Thoracic aorta (tissue), 2 donors: ENCODE measurements at regions not wholly inside any gene's neighbourhood (a gene's known extent, or its start where the extent isn't known, plus 50 kb on each side); places are given as distances from the start of the nearest gene placed in this dataset.

ENCODE experiments used
- ATAC-seq: fragments of 150-250 bp; one replicate; pipeline ENCODE4 v1.8.0; 2017; ENCODE audit warnings: low read depth; ENCODE audit not compliant: insufficient number of reproducible peaks, low FRiP score
- DNase-seq: peaks from one replicate; pipeline ENCODE4 v3.0.0-alpha.2; 2020; ENCODE audit warnings: low spot score
- H3K27ac ChIP-seq, 2 donors: fragments of 200-600 bp; sonication (generic); 1 replicate in 1 of 2; 2 replicates in 1 of 2; pipeline ENCODE4 v1.5.1; 2016; ENCODE audit warnings: mild to moderate bottlenecking in 2 of 2, moderate library complexity in 2 of 2
- H3K27me3 ChIP-seq: fragments of 200-600 bp; sonication (generic); replicated peaks from 2 replicates; pipeline ENCODE4 v1.6.0; 2016; ENCODE audit warnings: mild to moderate bottlenecking; ENCODE audit not compliant: insufficient read depth
- H3K36me3 ChIP-seq: fragments of 200-600 bp; sonication (generic); one replicate; pipeline ENCODE4 v1.5.1; 2016
- H3K4me1 ChIP-seq, 2 donors: fragments of 200-600 bp; sonication (generic); 1 replicate in 1 of 2; 2 replicates in 1 of 2; pipeline versions ENCODE4 v1.5.1 to v1.6.0; 2016; ENCODE audit warnings: low read depth in 2 of 2, mild to moderate bottlenecking in 1 of 2; ENCODE audit not compliant: control insufficient read depth in 1 of 2
- H3K4me3 ChIP-seq: fragments of 200-600 bp; sonication (generic); 2 replicates; pipeline ENCODE4 v1.5.1; 2016; ENCODE audit warnings: mild to moderate bottlenecking
- H3K9me3 ChIP-seq: fragments of 200-600 bp; sonication (generic); 2 replicates; pipeline ENCODE4 v1.5.1; 2016
- TF ChIP-seq, protein P1 (sequence below): fragments of 200-600 bp; sonication (generic); IDR thresholded peaks from one replicate; pipeline ENCODE4 v1.5.1; 2019; ENCODE audit warnings: antibody characterized with exemption

DNA sequence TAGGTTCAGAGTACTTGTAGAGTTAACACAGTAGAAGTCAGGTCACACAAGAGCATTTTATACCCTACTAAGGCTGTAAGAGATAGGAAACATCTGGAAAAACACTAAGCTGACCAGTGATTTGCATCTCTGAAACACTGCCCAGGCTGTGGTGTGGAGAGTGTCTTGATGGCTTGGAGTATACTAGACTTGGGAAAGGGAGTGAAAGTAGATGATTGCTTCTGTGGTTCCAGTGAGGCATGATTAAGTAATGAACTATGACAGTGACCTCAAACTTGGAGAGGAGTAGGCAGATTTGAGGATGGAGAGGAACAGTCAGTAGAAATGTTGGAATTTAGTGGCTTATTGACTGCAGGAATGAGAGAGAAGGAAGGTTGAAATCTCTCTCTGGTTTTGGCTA, 201.2 kb downstream of the FLRT2 start:
- no peak overlapping the region for H3K27ac ChIP-seq
- no peak for ATAC-seq
- no peak for DNase-seq

DNA sequence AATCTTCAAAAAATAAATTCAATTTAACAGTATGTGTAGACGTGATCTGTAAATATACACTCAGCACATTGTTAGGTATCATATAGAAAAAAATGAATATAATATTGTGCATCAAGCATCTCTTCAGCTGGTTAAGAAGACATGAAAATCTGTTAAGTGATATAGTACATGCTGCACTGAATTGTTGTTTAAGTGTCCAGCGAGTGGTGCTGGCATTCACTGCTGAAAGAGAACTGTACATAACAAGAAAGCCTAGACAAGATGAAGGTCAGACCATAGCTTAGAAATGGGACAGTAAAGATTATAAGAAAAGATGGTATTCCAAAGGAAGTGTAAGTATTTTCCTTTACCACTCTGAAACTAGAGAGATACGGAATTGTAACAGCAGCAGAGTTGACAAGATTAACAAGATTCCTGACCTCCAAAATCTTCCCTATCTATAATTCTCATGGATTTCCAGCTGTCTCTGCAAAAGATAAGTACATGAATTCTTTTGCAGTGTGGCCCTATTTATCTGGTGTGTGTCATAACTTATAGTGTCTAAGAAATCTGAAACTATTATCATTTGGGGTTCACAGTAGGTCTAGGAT, 198.6 kb downstream of the FLRT2 start:
- Histone ChIP-seq H3K27ac (no peak overlapping the region), H3K9me3 (no peaks in the 10 kb centered on the region), H3K36me3 (no peaks in the 10 kb centered on the region), H3K4me1 (no peaks in the 10 kb centered on the region), H3K27me3 (no peaks in the 10 kb centered on the region), H3K4me3 (no peak overlapping the region)
- DNase-seq (no peak), ATAC-seq (no peak)
- TF ChIP-seq, protein P1, sequence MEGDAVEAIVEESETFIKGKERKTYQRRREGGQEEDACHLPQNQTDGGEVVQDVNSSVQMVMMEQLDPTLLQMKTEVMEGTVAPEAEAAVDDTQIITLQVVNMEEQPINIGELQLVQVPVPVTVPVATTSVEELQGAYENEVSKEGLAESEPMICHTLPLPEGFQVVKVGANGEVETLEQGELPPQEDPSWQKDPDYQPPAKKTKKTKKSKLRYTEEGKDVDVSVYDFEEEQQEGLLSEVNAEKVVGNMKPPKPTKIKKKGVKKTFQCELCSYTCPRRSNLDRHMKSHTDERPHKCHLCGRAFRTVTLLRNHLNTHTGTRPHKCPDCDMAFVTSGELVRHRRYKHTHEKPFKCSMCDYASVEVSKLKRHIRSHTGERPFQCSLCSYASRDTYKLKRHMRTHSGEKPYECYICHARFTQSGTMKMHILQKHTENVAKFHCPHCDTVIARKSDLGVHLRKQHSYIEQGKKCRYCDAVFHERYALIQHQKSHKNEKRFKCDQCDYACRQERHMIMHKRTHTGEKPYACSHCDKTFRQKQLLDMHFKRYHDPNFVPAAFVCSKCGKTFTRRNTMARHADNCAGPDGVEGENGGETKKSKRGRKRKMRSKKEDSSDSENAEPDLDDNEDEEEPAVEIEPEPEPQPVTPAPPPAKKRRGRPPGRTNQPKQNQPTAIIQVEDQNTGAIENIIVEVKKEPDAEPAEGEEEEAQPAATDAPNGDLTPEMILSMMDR, result no peak

More for the DNA sequence above, 201.2 kb downstream of the FLRT2 start:
- H3K4me3 ChIP-seq, result no peak overlapping the region
- H3K36me3 ChIP-seq, result no peaks in the 10 kb centered on the region
- H3K4me1 ChIP-seq, result no peaks in the 10 kb centered on the region
- TF ChIP-seq, protein P1, result no peak
- H3K27me3 ChIP-seq, result no peaks in the 10 kb centered on the region
- H3K9me3 ChIP-seq, result no peaks in the 10 kb centered on the region

DNA sequence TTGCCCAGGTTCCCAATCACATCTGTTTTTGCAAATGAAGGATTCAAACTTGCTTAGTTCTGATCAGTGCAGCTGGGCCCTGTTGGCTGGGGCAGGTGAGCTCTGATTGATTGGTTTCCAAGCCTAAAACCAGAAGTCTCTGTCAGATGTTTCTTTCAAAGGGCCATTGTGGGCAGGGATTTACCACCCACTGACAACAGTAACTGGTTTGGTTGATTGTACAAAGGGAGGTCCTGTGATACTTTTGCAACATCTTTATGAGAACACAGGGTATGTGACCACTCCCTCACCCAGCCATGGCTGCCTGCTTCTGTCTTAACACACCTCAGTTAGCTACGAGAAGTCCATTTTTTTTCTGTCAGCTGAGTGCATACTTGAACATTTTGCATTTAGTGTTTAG, 184.1 kb downstream of the FLRT2 start:
- H3K4me3 ChIP-seq, result no peak overlapping the region
- H3K4me1 ChIP-seq, result no peaks in the 10 kb centered on the region
- ATAC-seq (no peak), DNase-seq (no peak)
- H3K27ac ChIP-seq, result no peak overlapping the region
- H3K36me3 ChIP-seq, result no peaks in the 10 kb centered on the region
- H3K9me3 ChIP-seq, result no peaks in the 10 kb centered on the region
- TF ChIP-seq, protein P1, result no peak
- H3K27me3 ChIP-seq, result no peaks in the 10 kb centered on the region

DNA sequence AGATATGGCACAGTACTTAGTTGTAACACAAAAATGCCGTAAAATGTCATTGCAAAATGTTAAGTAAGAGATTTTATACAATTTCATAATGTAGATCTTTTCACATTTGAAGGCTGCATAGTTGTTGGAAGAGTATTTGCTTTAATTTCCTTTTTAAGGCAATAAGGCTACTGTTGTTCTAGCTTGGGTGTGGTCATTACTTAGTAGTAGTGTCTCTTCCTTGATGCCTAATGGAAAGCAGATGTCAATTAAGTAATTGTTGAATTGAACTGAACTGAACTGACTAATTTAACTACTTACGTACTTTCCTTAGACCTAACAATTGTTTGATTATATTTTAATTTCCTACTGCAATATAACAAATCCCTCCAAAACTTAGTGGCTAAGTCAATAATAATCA, 181.7 kb downstream of the FLRT2 start:
- H3K4me1 ChIP-seq, result no peaks in the 10 kb centered on the region
- H3K36me3 ChIP-seq, result no peaks in the 10 kb centered on the region
- ATAC-seq, result no peak
- TF ChIP-seq, protein P1, result no peak
- no peak overlapping the region for H3K4me3 ChIP-seq
- no peaks in the 10 kb centered on the region for H3K9me3 ChIP-seq
- no peak for DNase-seq
- H3K27ac ChIP-seq, result no peak overlapping the region
- H3K27me3 ChIP-seq, result no peaks in the 10 kb centered on the region
